Fibroblast of lung (primary cell): ENCODE measurements at regions not wholly inside any gene's neighbourhood (a gene's known extent, or its start where the extent isn't known, plus 50 kb on each side); places are given as distances from the start of the nearest gene placed in this dataset.

ENCODE experiments used
- CTCF ChIP-seq, 2 donors: IDR thresholded peaks in 1 of 2; conservative IDR thresholded peaks in 1 of 2; 1 replicate in 1 of 2; 2 replicates in 1 of 2; pipeline ENCODE4 v1.5.1; 2011 to 2012; ENCODE audit warnings: low read length in 2 of 2, control low read depth in 1 of 2, inconsistent platforms in 1 of 2, low read depth in 1 of 2, mild to moderate bottlenecking in 1 of 2
- EZH2 ChIP-seq: IDR thresholded peaks from 2 replicates; pipeline ENCODE4 v1.5.1; 2012; ENCODE audit warnings: low read length, control low read depth, mild to moderate bottlenecking; ENCODE audit errors: missing control alignments

GRCh38 chr22:47596176-47596690, 833.8 kb downstream of the TBC1D22A start:
- TF ChIP-seq CTCF (conservative IDR thresholded peaks at IDR 0.05 in 1 of 2, IDR thresholded peaks at IDR 0.05 in 1 of 2; ENCODE audit: low read depth in 1 of 2, low read length in 2 of 2) (no peak), EZH2 (no peak)
